ENCODE measurements at regions not wholly inside any gene's neighbourhood (a gene's known extent, or its start where the extent isn't known, plus 50 kb on each side); places are given as distances from the start of the nearest gene placed in this dataset.

GRCh38 chr3:117661818-117662095, 952.2 kb downstream of the TUSC7 start:
- no peak for DNase-seq (ENCODE audit: low spot score)

- DNase-seq (ENCODE audit: low spot score), result no peak
Observed at GRCh38 chr3:117665296-117665695, 955.7 kb downstream of the TUSC7 start.

GRCh38 chr3:117666325-117666724, 956.7 kb downstream of the TUSC7 start:
- no peak for DNase-seq (ENCODE audit: low spot score)

GRCh38 chr3:117666812-117667211, 957.2 kb downstream of the TUSC7 start:
- DNase-seq (ENCODE audit: low spot score), result no peak

GRCh38 chr3:117669774-117670173, 960.2 kb downstream of the TUSC7 start:
- no peak for DNase-seq (ENCODE audit: low spot score)

GRCh38 chr3:117671722-117672318, 962.2 kb downstream of the TUSC7 start:
- no peak for DNase-seq (ENCODE audit: low spot score)

- no peak for DNase-seq (ENCODE audit: low spot score)
Observed at GRCh38 chr3:117674321-117674720, 964.7 kb downstream of the TUSC7 start.

- peak; percentile 85 for DNase-seq (ENCODE audit: low spot score)
Observed at GRCh38 chr3:117681619-117682018, 972.0 kb downstream of the TUSC7 start.

- no peak for DNase-seq (ENCODE audit: low spot score)
Observed at GRCh38 chr3:117687096-117687495, 977.5 kb downstream of the TUSC7 start.

- no peak for DNase-seq (ENCODE audit: low spot score)
Observed at GRCh38 chr3:117688583-117688982, 979.0 kb downstream of the TUSC7 start.

- no peak for DNase-seq (ENCODE audit: low spot score)
Observed at GRCh38 chr3:117691526-117691925, 981.9 kb downstream of the TUSC7 start.

- DNase-seq (ENCODE audit: low spot score), result peak; percentile 22
Observed at GRCh38 chr3:117692416-117692995, 982.9 kb downstream of the TUSC7 start.

- DNase-seq (ENCODE audit: low spot score), result peak; percentile 58
Observed at GRCh38 chr3:117695321-117695720, 985.7 kb downstream of the TUSC7 start.

GRCh38 chr3:117695871-117696645, 986.5 kb downstream of the TUSC7 start:
- DNase-seq (ENCODE audit: low spot score), result no peak

- no peak for DNase-seq (ENCODE audit: low spot score)
Observed at GRCh38 chr3:117696851-117697407, 987.4 kb downstream of the TUSC7 start.

GRCh38 chr3:117699058-117699457, 989.5 kb downstream of the TUSC7 start:
- DNase-seq (ENCODE audit: low spot score), result no peak

GRCh38 chr3:117700573-117701360, 991.2 kb downstream of the TUSC7 start:
- DNase-seq (ENCODE audit: low spot score), result no peak

- DNase-seq (ENCODE audit: low spot score), result no peak
Observed at GRCh38 chr3:117705011-117705410, 995.4 kb downstream of the TUSC7 start.

GRCh38 chr3:117706037-117706436, 996.5 kb downstream of the TUSC7 start:
- DNase-seq (ENCODE audit: low spot score), result peak; percentile 82

GRCh38 chr3:117706756-117707155, 997.2 kb downstream of the TUSC7 start:
- no peak for DNase-seq (ENCODE audit: low spot score)

GRCh38 chr3:117708601-117709000, 999.0 kb downstream of the TUSC7 start:
- DNase-seq (ENCODE audit: low spot score), result no peak

GRCh38 chr3:117709108-117709507, 999.5 kb downstream of the TUSC7 start:
- no peak for DNase-seq (ENCODE audit: low spot score)

- DNase-seq (ENCODE audit: low spot score), result no peak
Observed at GRCh38 chr3:117710501-117710900, 1000.9 kb downstream of the TUSC7 start.

All from AG20443 (cell line).